Adrenal gland (tissue), 9 donors: ENCODE measurements at regions not wholly inside any gene's neighbourhood (a gene's known extent, or its start where the extent isn't known, plus 50 kb on each side); places are given as distances from the start of the nearest gene placed in this dataset.

Experiments
- DNase-seq, 7 donors: peaks; one replicate each; pipeline ENCODE4 v3.0.0-alpha.2; 2019 to 2020
- H3K27ac ChIP-seq, 5 donors: fragments of 200-600 bp; sonication (generic) in 4 of 5; 1 replicate in 3 of 5; 2 replicates in 2 of 5; pipeline versions ENCODE4 v1.5.1 to v1.8.0; 2016 to 2020; ENCODE audit warnings: mild to moderate bottlenecking in 1 of 5
- H3K27me3 ChIP-seq: fragments of 200-600 bp; 2 replicates; pipeline ENCODE4 v1.8.0; 2021
- H3K36me3 ChIP-seq, 2 donors: fragments of 200-600 bp; replicated peaks in 1 of 2; 1 replicate in 1 of 2; 2 replicates in 1 of 2; pipeline versions ENCODE4 v1.5.1 to v1.8.0; 2018 to 2022
- H3K4me1 ChIP-seq, 2 donors: fragments of 200-600 bp; replicated peaks in 1 of 2; 1 replicate in 1 of 2; 2 replicates in 1 of 2; pipeline versions ENCODE4 v1.5.1 to v1.8.0; 2018 to 2021
- H3K4me3 ChIP-seq, 4 donors: fragments of 200-600 bp; sonication (generic) in 3 of 4; one replicate each; pipeline ENCODE4 v1.5.1; 2016 to 2018
- H3K9me3 ChIP-seq, 3 donors: fragments of 200-600 bp; sonication (generic) in 1 of 3; replicated peaks in 1 of 3; 1 replicate in 2 of 3; 2 replicates in 1 of 3; pipeline versions ENCODE4 v1.5.1 to v1.8.0; 2016 to 2021
- POLR2A ChIP-seq, 2 donors: fragments of 450-650 bp; IDR thresholded peaks; one replicate each; pipeline ENCODE4 v1.6.1; 2017; ENCODE audit warnings: antibody characterized with exemption in 2 of 2, mild to moderate bottlenecking in 2 of 2, moderate library complexity in 1 of 2
- WGBS, 4 donors: extraction: QIAGEN DNeasy Blood & Tissue Kit in 2 of 4; methylation state at CpG; one replicate each; pipeline versions ENCODE4 v1.1.5 to v1.1.7; 2013 to 2017; 5-methylcytosine and 5-hydroxymethylcytosine counted together
- intact Hi-C, 2 donors: fragments of 100-400 bp; cut with DNase I; formaldehyde crosslinking; loops; one replicate each; pipeline versions ENCODE4 v1.14.1 to v1.15.0; 2022 to 2023
- TF ChIP-seq, protein P1 (sequence below), 6 experiments: fragments of 450-650 bp in 4 of 6; fragments of 200-600 bp in 2 of 6; sonication (generic) in 1 of 6; IDR thresholded peaks; 1 replicate in 5 of 6; 2 replicates in 1 of 6; pipeline versions ENCODE4 v1.5.1 to v1.8.0; 2016 to 2021; ENCODE audit warnings: antibody characterized with exemption in 6 of 6, mild to moderate bottlenecking in 2 of 6, moderate library complexity in 1 of 6
- donor health status: healthy with polysubstance abuse.
- donor health status: Bipolar disorder and iron deficiency.
- donor health status: DM: yes; HTN: yes; CAD: no.
- donor health status: DM: no; HTN: no; CAD: no.
- donor health status: DM: no; HTN: no; CAD: no.

DNA sequence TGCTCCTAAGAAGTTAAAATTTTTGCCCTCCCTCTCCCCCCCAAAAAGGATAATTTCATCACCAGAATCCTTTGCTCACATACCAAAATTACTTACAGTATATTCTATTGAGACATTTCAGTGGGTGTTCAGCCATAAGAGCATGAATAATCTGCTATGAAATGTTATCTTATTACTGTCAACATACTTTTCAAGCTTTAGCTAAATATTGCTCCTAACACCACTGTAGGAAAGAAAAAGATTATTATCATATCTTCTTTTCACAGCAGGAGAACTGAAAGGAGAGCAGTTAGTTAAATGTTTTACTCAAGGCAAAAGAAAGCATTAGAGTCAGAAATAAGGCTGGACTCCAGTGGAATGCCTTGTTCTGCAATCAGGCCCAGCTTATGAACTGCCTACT, 231.0 kb upstream of the GYPA start:
- no peak for DNase-seq
- Histone ChIP-seq H3K4me3 (no peak overlapping the region), H3K27ac (no peak overlapping the region), H3K4me1 (no peaks in the 10 kb centered on the region), H3K27me3 (no peaks in the 10 kb centered on the region), H3K36me3 (no peaks in the 10 kb centered on the region), H3K9me3 (no peaks in the 10 kb centered on the region)
- TF ChIP-seq, protein P1, sequence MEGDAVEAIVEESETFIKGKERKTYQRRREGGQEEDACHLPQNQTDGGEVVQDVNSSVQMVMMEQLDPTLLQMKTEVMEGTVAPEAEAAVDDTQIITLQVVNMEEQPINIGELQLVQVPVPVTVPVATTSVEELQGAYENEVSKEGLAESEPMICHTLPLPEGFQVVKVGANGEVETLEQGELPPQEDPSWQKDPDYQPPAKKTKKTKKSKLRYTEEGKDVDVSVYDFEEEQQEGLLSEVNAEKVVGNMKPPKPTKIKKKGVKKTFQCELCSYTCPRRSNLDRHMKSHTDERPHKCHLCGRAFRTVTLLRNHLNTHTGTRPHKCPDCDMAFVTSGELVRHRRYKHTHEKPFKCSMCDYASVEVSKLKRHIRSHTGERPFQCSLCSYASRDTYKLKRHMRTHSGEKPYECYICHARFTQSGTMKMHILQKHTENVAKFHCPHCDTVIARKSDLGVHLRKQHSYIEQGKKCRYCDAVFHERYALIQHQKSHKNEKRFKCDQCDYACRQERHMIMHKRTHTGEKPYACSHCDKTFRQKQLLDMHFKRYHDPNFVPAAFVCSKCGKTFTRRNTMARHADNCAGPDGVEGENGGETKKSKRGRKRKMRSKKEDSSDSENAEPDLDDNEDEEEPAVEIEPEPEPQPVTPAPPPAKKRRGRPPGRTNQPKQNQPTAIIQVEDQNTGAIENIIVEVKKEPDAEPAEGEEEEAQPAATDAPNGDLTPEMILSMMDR (IDR thresholded peaks at IDR 0.05), result no peak
- no peak for TF ChIP-seq POLR2A (IDR thresholded peaks at IDR 0.05)
- intact Hi-C loops, result no loop called here

GRCh38 chr4:144374065-144374464, 233.5 kb upstream of the GYPA start:
- no peak overlapping the region for H3K27ac ChIP-seq
- 72 to 84% (median 77%) methylated on average over 5 of the region's 5 CpGs for WGBS, 4 donors
- H3K9me3 ChIP-seq, result no peaks in the 10 kb centered on the region
- no peak for DNase-seq
- H3K4me3 ChIP-seq, result no peak overlapping the region
- H3K27me3 ChIP-seq, result no peaks in the 10 kb centered on the region
- intact Hi-C loops, result no loop called here
- H3K4me1 ChIP-seq, result no peaks in the 10 kb centered on the region
- TF ChIP-seq POLR2A (IDR thresholded peaks at IDR 0.05), result no peak
- TF ChIP-seq, protein P1 (IDR thresholded peaks at IDR 0.05), result no peak
- no peaks in the 10 kb centered on the region for H3K36me3 ChIP-seq

DNA sequence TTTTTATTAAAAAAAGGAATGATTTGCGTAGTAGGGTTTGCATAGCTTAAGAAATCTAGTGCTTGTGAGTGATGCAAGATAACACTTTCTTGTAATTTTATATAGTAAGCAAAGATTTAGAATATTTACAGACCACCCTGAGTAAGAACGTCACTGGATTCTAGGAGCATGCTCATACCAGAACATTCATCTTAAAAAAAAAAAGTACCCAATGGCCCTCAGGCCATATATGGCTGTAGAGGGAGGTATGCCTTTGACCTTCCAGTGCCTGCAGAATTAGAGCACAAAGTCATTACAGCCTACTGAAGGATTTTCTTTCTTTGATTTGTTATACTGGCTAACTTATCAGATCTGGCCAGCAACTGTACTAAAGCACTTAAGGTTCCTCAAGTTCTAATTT, 236.3 kb upstream of the GYPA start:
- intact Hi-C loops, result no loop called here
- Histone ChIP-seq H3K27ac (no peak overlapping the region), H3K9me3 (no peaks in the 10 kb centered on the region), H3K27me3 (no peaks in the 10 kb centered on the region), H3K36me3 (no peaks in the 10 kb centered on the region), H3K4me1 (no peaks in the 10 kb centered on the region), H3K4me3 (no peak overlapping the region)
- WGBS, 4 donors, result 58 to 63% (median 62%) methylated on average over 2 of the region's 2 CpGs
- DNase-seq, result no peak
- TF ChIP-seq POLR2A (IDR thresholded peaks at IDR 0.05), result no peak
- TF ChIP-seq, protein P1 (IDR thresholded peaks at IDR 0.05), result no peak

- DNase-seq, result no peak
- no peak for TF ChIP-seq POLR2A (IDR thresholded peaks at IDR 0.05)
- TF ChIP-seq, protein P1 (IDR thresholded peaks at IDR 0.05), result no peak
- Histone ChIP-seq H3K4me3 (no peak overlapping the region), H3K27me3 (no peaks in the 10 kb centered on the region), H3K9me3 (peaks cover 0 to 4% (median 0%) of the 10 kb centered on the region in 3 donors), H3K27ac (no peak overlapping the region), H3K36me3 (no peaks in the 10 kb centered on the region), H3K4me1 (no peaks in the 10 kb centered on the region)
- intact Hi-C loops, result no loop called here
- WGBS, 4 donors, result 64 to 72% (median 70%) methylated on average over 1 of the region's 1 CpG
These were observed 243.9 kb upstream of the GYPA start for GRCh38 chr4:144384408-144384807.
